ENCODE measurements at regions not wholly inside any gene's neighbourhood (a gene's known extent, or its start where the extent isn't known, plus 50 kb on each side); places are given as distances from the start of the nearest gene placed in this dataset.

- TF ChIP-seq CTCF (IDR thresholded peaks at IDR 0.05; ENCODE audit: insufficient read depth, low read length) (no peak), REST (IDR thresholded peaks at IDR 0.05; ENCODE audit: insufficient replicate concordance, low read depth) (no peak), POLR2AphosphoS5 (IDR thresholded peaks at IDR 0.05; ENCODE audit: low read depth) (no peak), GABPA (IDR thresholded peaks at IDR 0.05; ENCODE audit: low read depth) (no peak)
Observed at GRCh38 chr14:53381895-53382294, 228.8 kb upstream of the DDHD1 start.

All from HL-60 (cell line).